HAP-1 (cell line): ENCODE measurements at regions not wholly inside any gene's neighbourhood (a gene's known extent, or its start where the extent isn't known, plus 50 kb on each side); places are given as distances from the start of the nearest gene placed in this dataset.

ENCODE experiments used
- DNase-seq, 2 experiments: peaks; one replicate each; pipeline ENCODE4 v3.0.0-alpha.2; 2016 to 2020; ENCODE audit warnings: low spot score in 2 of 2
- H3K27me3 ChIP-seq: fragments of 250-450 bp; sonication (Bioruptor Pico); 2 replicates; pipeline ENCODE4 v1.5.1; 2020; ENCODE audit warnings: low read depth, mild to moderate bottlenecking, moderate library complexity
- H3K36me3 ChIP-seq: fragments of 250-450 bp; sonication (Bioruptor Pico); replicated peaks from 2 replicates; pipeline ENCODE4 v1.5.1; 2020; ENCODE audit warnings: mild to moderate bottlenecking
- H3K4me1 ChIP-seq: fragments of 250-450 bp; sonication (Bioruptor Pico); 2 replicates; pipeline ENCODE4 v1.5.1; 2020; ENCODE audit warnings: mild to moderate bottlenecking
- H3K4me3 ChIP-seq: fragments of 250-450 bp; sonication (Bioruptor Pico); 2 replicates; pipeline ENCODE4 v1.5.1; 2020; ENCODE audit warnings: mild to moderate bottlenecking, moderate library complexity
- H3K9me3 ChIP-seq: fragments of 250-450 bp; sonication (Bioruptor Pico); 2 replicates; pipeline ENCODE4 v1.5.1; 2020; ENCODE audit warnings: mild to moderate bottlenecking, moderate library complexity
- in situ Hi-C: fragments of 300-500 bp; cut with MboI; formaldehyde crosslinking; loops from 3 replicates; pipeline ENCODE4 v1.14.3; 2020; ENCODE audit warnings: low sequenced_read_pairs, inconsistent platforms, mixed read lengths

DNA sequence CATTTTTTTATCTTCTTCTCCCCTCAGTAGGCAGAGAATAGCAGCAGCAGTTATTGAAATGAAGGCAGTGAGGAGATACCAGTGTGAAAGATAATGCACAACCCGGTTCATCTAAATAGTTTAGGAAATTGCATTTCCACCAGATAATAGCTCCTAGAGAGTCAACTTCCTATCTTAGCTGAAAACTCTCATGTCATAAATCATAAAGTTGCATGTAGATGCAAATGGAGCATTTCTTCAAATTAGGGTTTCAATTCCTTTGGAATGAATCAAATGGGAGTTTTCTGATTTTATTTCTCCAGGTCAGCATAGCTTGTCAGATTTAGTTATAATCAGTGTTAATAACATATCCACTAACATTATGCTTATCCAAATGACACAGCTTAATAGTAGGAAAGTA, 335.3 kb downstream of the CNTNAP4 start:
- no peak for DNase-seq
- H3K36me3 ChIP-seq, result no peaks in the 10 kb centered on the region
- H3K9me3 ChIP-seq, result no peaks in the 10 kb centered on the region
- H3K4me3 ChIP-seq, result no peak overlapping the region
- H3K4me1 ChIP-seq, result no peaks in the 10 kb centered on the region
- H3K27me3 ChIP-seq, result no peaks in the 10 kb centered on the region
- in situ Hi-C loops, result no loop called here

GRCh38 chr16:76614269-76614668, 337.1 kb downstream of the CNTNAP4 start:
- H3K36me3 ChIP-seq, result no peaks in the 10 kb centered on the region
- no peak for DNase-seq
- in situ Hi-C loops, result no loop called here
- no peaks in the 10 kb centered on the region for H3K4me1 ChIP-seq
- H3K4me3 ChIP-seq, result no peak overlapping the region
- H3K9me3 ChIP-seq, result no peaks in the 10 kb centered on the region
- no peaks in the 10 kb centered on the region for H3K27me3 ChIP-seq

DNA sequence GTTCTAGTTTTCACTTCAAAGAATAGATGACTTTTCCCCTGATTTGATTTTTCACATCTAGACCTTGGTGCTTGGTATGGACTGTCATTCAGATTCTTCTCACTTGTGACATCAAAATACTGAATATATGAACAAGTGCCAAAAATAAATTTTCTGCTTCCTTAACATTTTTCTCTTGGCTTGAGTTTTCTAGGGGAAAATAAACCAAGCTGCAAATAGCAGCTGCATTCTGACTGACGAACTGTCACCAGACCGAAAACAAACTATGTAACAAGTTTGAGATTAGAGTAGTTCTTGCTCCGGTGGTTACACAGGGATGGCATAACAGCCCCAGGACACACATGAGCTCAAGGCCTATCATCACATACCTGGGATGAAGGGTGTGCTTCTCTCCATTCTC, 345.7 kb downstream of the CNTNAP4 start:
- no peaks in the 10 kb centered on the region for H3K9me3 ChIP-seq
- H3K36me3 ChIP-seq, result no peaks in the 10 kb centered on the region
- in situ Hi-C loops, result no loop called here
- H3K4me1 ChIP-seq, result no peaks in the 10 kb centered on the region
- H3K4me3 ChIP-seq, result no peak overlapping the region
- no peaks in the 10 kb centered on the region for H3K27me3 ChIP-seq
- no peak for DNase-seq

GRCh38 chr16:76634847-76635697, 357.9 kb downstream of the CNTNAP4 start:
- in situ Hi-C loops, result no loop called here
- Histone ChIP-seq H3K27me3 (no peaks in the 10 kb centered on the region), H3K9me3 (no peaks in the 10 kb centered on the region)

DNA sequence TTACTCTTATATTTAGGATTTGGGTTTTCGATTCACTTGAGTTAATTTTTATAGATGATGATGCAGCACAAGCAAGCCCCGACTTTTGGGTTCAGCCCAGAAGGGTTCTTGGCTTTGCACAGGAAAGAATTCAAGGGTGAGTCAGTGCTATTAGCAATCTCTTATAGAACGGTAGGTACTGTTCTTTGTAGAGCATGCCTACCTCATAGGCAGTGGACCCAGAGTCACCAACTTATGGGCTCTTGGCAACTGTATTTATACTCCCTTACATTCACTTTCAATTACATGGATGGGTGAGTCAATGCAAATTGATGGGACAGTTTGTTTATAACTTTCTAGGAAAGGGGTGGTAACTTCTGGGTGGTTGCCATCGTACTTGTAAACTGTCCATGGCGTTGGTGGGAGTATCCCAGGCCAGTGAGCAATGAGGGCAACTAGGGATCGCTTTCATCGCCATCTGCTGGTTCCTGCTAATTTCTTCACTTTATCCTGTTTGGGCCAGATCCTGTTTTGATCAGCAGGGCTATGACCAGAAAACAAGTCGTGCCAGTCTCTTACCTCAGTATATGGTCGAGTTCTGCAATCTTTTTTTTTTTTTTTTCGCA, 362.6 kb downstream of the CNTNAP4 start:
- in situ Hi-C loops, result no loop called here
- no peaks in the 10 kb centered on the region for H3K9me3 ChIP-seq
- H3K4me3 ChIP-seq, result no peak overlapping the region
- no peaks in the 10 kb centered on the region for H3K27me3 ChIP-seq
- peak; percentile 23 to 57 for DNase-seq
- H3K36me3 ChIP-seq, result no peaks in the 10 kb centered on the region
- no peaks in the 10 kb centered on the region for H3K4me1 ChIP-seq

More at GRCh38 chr16:76634847-76635697, 357.9 kb downstream of the CNTNAP4 start:
- no peaks in the 10 kb centered on the region for H3K4me1 ChIP-seq
- H3K36me3 ChIP-seq, result no peaks in the 10 kb centered on the region
- H3K4me3 ChIP-seq, result no peak overlapping the region
- DNase-seq, result no peak

GRCh38 chr16:76650582-76650981, 373.4 kb downstream of the CNTNAP4 start:
- H3K36me3 ChIP-seq, result no peaks in the 10 kb centered on the region
- DNase-seq, result no peak
- H3K4me3 ChIP-seq, result no peak overlapping the region
- in situ Hi-C loops, result loop anchor here (25.0 kb wide), 2 partner anchors 512 to 863 kb away; no protein-coding TSS in a partner anchor
- H3K9me3 ChIP-seq, result no peaks in the 10 kb centered on the region
- no peaks in the 10 kb centered on the region for H3K4me1 ChIP-seq
- H3K27me3 ChIP-seq, result 0 out of 2 replicates have a peak, but pooled peaks cover 6% of the 10 kb centered on the region

DNA sequence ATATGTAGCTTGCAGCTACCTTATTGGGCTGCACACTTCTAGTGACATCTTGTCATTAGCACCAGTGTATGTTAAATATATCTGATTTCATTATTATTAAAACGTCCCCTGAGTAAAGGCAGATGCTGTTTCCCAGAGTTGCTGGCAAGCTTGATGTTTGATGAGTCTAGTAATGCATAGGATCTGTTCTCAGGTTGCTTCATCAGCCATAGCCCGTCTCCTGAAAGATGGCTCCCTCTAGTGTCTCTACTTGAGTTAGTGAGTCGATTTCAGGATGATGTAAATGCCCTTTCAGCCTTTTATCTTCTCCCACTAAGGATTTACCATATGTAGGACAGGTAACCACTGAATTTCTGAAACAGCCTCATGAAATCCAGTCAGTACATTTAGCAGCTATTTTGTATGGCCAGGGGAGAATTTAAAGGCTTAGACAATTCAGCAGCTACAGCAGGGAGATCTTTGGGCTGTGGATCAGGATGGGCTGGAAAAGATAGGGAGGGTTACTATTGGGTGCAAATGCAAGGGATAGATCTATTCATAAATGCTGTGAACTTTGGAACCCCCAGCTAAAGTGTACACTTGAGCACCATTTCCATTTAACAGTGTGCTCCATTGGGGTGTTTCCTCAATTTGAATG, 376.3 kb downstream of the CNTNAP4 start:
- in situ Hi-C loops, result loop anchor here (25.0 kb wide), 2 partner anchors 509 to 866 kb away; no protein-coding TSS in a partner anchor

DNA sequence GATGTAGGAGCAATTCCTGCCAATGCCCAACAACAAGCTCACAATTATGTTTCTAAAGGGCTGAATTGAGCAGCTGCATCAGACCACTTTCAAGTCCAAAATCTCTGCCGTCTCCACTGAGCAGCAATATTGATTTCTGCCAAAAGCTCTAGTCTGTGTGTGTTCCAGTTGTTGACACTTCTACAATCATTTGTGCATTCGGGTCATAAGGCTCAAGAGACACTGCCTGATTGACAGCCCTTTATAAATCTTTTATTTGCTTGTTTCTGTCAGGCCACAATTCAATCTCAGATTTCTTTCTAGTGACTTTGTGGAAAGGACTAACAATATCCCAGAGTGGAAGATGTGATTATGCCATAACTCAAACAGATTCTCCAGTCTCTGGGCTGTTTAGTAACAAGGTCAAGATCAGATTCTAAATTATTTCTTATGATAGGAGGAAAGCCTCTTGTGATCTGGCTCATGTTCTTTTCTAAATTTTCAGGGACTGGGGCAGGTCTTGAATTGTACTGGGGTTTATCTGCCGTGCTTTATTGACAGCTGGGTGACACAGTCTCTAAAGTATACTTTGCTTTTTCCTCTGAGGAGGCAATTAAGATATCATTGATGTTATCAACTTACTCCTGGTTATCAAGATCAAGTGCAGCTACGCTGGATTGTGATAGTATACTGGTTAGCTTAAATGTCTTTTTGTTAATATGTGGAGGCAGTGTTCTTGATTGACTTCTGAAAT, 377.1 kb downstream of the CNTNAP4 start:
- Histone ChIP-seq H3K4me1 (no peaks in the 10 kb centered on the region), H3K27me3 (0 out of 2 replicates have a peak, but pooled peaks cover 6% of the 10 kb centered on the region), H3K9me3 (no peaks in the 10 kb centered on the region), H3K4me3 (no peak overlapping the region), H3K36me3 (no peaks in the 10 kb centered on the region)
- no peak for DNase-seq
- in situ Hi-C loops, result loop anchor here (25.0 kb wide), 2 partner anchors 508 to 867 kb away; no protein-coding TSS in a partner anchor

More for the DNA sequence above, 376.3 kb downstream of the CNTNAP4 start:
- Histone ChIP-seq H3K9me3 (no peaks in the 10 kb centered on the region), H3K27me3 (0 out of 2 replicates have a peak, but pooled peaks cover 6% of the 10 kb centered on the region), H3K36me3 (no peaks in the 10 kb centered on the region), H3K4me3 (no peak overlapping the region), H3K4me1 (no peaks in the 10 kb centered on the region)
- peak; percentile 30 to 49 for DNase-seq

GRCh38 chr16:76656994-76657393, 379.8 kb downstream of the CNTNAP4 start:
- H3K27me3 ChIP-seq, result peaks cover 7% of the 10 kb centered on the region; the same call in 1 of the 2 replicates
- H3K4me1 ChIP-seq, result no peaks in the 10 kb centered on the region
- no peak overlapping the region for H3K4me3 ChIP-seq
- DNase-seq, result no peak
- in situ Hi-C loops, result loop anchor here (25.0 kb wide), 2 partner anchors 505 to 870 kb away; no protein-coding TSS in a partner anchor
- no peaks in the 10 kb centered on the region for H3K9me3 ChIP-seq
- no peaks in the 10 kb centered on the region for H3K36me3 ChIP-seq

GRCh38 chr16:76661691-76662235, 384.6 kb downstream of the CNTNAP4 start:
- DNase-seq, result no peak
- H3K27me3 ChIP-seq, result peaks cover 7% of the 10 kb centered on the region; the same call in 1 of the 2 replicates
- no peaks in the 10 kb centered on the region for H3K36me3 ChIP-seq
- H3K4me3 ChIP-seq, result no peak overlapping the region
- H3K9me3 ChIP-seq, result no peaks in the 10 kb centered on the region
- in situ Hi-C loops, result loop anchor here (25.0 kb wide), 2 partner anchors 501 to 874 kb away; no protein-coding TSS in a partner anchor
- no peaks in the 10 kb centered on the region for H3K4me1 ChIP-seq

GRCh38 chr16:76665571-76666275, 388.5 kb downstream of the CNTNAP4 start:
- no peak for DNase-seq
- in situ Hi-C loops, result loop anchor here (25.0 kb wide), 2 partner anchors 497 to 878 kb away; no protein-coding TSS in a partner anchor
- H3K27me3 ChIP-seq, result peaks cover 7% of the 10 kb centered on the region; the same call in 1 of the 2 replicates
- no peak overlapping the region for H3K4me3 ChIP-seq
- H3K4me1 ChIP-seq, result no peaks in the 10 kb centered on the region
- no peaks in the 10 kb centered on the region for H3K36me3 ChIP-seq
- H3K9me3 ChIP-seq, result no peaks in the 10 kb centered on the region

GRCh38 chr16:76668207-76668725, 391.1 kb downstream of the CNTNAP4 start:
- H3K36me3 ChIP-seq, result no peaks in the 10 kb centered on the region
- H3K4me1 ChIP-seq, result peaks cover 2% of the 10 kb centered on the region
- H3K4me3 ChIP-seq, result no peak overlapping the region
- DNase-seq, result peak in 1 of 2 experiments; percentile 35
- H3K27me3 ChIP-seq, result peaks cover 2% of the 10 kb centered on the region; the same call in 1 of the 2 replicates
- no peaks in the 10 kb centered on the region for H3K9me3 ChIP-seq
- in situ Hi-C loops, result loop anchor here (25.0 kb wide), 2 partner anchors 494 to 881 kb away; no protein-coding TSS in a partner anchor
